ENCODE measurements at regions not wholly inside any gene's neighbourhood (a gene's known extent, or its start where the extent isn't known, plus 50 kb on each side); places are given as distances from the start of the nearest gene placed in this dataset.
"Not testable (repeated sequence)": the region's sequence is repeated elsewhere in the genome, so short reads cannot be mapped to it uniquely, and the experiment has no call there.

GRCh38 chr5:58199087-58199486 lies 260.8 kb downstream of the PLK2 start:
- no peak for DNase-seq (ENCODE audit: low spot score)

DNA sequence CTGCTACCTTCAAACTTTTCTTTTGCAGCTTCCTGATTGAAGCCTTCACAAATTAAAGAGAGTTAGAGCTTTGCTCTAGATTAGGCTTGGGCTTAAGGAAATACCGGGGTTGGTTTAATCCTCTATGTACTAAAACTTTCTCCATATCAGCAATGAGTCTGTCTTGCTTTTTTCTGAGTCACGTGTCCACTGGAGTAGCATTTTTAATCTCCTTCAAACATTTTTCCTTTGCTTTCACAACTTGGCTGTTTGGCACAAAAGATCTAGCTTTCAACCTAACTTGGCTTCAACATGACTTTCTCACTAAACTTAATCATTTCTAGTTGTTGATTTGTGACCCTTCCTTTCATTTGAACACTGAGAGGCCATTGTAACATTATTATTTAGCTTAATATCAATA lies 261.6 kb downstream of the PLK2 start:
- DNase-seq (ENCODE audit: low spot score): no peak

DNA sequence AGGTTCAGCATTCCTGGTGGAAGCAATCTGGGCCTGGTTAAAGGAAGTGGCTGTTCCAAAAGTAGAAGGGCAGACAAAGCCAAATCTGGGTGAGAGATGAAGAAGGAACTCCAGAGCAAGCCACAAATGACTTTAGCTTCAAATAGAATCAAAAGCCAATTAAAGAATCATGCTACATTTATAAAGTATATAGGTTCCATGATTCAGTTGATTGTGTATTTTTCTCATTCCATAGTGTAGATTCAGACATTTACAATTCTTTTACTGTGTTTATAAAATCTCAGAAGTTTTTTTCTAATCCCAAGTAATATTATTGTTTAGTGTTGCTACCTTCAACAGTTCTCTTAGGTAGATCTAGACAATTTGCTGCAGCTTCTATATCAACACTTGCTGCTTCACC lies 262.0 kb downstream of the PLK2 start:
- no peak for DNase-seq (ENCODE audit: low spot score)

DNA sequence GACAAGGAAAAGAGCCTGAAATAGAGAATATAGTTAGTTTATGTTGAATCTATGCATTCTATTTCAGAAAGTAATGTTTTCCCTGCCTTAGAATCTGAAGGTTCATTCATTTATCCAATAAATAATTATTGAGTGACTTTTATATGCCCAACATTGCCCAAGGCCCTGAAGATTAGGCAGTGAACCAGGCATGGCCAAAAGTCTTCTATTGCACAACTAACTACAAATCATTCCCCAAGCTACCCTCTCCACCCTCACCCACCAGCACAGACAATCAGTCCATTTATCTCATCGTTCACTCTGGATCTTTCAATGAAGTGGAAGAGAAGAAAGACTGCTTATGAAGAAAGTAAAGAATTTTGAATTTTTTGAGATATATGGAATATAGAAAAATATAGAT lies 268.4 kb downstream of the PLK2 start:
- DNase-seq (ENCODE audit: low spot score): no peak

- peak; percentile 60 for DNase-seq (ENCODE audit: low spot score)
These were observed 271.6 kb downstream of the PLK2 start for GRCh38 chr5:58188262-58188651.

DNA sequence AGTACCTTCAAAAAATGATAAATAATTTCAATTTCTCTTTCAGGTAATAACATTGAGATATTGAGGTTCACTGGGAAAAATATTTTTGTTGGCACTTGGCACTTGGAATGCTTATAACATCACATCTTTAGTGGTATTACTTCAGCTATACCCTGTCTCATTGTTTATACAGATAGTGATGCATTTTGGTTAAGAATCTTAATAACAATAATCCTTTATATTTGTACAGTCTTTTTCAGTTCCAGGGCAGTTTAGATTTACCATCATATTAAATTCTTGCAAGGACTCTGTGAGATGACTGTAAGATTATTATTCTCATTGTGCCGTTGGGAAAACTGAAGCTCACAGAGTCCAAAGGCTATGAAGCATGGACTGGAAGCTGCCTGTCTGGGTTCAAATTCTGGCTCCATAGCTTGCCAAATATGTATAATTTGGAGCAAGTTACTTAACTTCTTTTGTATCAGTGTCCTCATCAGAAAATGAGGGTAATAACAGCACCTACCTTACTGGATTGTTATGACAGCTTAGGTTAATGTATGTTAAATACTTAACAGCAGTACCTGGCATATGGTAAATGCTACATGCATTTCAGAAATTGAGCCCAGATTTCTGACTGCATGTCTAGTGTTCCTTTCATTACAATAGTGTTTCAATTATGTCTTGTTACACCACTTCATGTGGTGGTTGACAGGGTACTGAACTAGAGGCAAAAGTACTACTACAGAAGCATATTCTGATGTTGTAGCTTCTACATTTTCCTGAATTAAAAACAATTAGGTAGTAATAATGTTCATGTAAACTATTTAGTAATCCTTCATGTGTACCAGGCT lies 272.2 kb downstream of the PLK2 start:
- no peak for DNase-seq (ENCODE audit: low spot score)

- no peak for DNase-seq (ENCODE audit: low spot score)
These were observed 274.1 kb downstream of the PLK2 start for GRCh38 chr5:58185801-58186200.

DNA sequence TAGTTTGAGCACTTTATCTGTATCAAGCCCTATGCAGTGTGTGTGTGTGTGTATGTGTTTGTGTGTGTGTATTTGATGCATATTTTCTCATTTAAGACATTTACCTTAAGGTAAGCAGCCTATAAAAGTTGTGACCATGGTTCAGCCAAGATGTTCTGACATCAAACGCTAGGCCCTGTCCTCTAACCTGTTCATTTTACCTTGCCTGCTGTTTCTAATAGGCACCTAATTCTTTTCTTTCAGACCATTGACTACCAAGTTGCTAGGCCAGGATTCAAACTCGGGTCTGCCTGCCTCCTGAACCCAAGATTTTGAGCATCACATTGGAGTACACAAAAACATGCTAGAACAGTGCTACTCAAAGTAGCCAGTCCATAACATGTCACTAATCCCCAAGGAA lies 274.5 kb downstream of the PLK2 start:
- DNase-seq (ENCODE audit: low spot score): no peak

DNA sequence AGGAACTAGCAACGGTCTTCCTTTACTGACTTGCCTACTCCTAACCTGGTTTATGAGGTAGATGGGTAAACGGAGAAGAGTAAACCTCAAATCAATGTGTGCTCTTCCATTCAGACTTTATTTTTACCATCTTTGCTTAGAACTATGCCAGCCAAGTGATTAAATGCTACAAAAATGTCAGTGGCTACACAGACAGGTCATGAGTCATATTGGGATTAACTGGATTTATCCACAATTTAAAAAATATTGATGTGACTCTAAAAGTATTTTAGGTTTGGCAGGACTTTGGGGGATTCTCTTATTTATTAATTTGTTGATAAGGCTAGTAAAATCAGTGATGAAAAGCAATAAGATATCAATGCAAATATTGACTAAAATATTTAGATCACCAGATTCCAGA lies 275.0 kb downstream of the PLK2 start:
- no peak for DNase-seq (ENCODE audit: low spot score)

GRCh38 chr5:58183786-58184085 lies 276.1 kb downstream of the PLK2 start:
- no peak for DNase-seq (ENCODE audit: low spot score)

GRCh38 chr5:58183078-58183785 lies 276.7 kb downstream of the PLK2 start:
- DNase-seq (ENCODE audit: low spot score): no peak

GRCh38 chr5:58182287-58182841 lies 277.5 kb downstream of the PLK2 start:
- DNase-seq (ENCODE audit: low spot score): no peak

DNA sequence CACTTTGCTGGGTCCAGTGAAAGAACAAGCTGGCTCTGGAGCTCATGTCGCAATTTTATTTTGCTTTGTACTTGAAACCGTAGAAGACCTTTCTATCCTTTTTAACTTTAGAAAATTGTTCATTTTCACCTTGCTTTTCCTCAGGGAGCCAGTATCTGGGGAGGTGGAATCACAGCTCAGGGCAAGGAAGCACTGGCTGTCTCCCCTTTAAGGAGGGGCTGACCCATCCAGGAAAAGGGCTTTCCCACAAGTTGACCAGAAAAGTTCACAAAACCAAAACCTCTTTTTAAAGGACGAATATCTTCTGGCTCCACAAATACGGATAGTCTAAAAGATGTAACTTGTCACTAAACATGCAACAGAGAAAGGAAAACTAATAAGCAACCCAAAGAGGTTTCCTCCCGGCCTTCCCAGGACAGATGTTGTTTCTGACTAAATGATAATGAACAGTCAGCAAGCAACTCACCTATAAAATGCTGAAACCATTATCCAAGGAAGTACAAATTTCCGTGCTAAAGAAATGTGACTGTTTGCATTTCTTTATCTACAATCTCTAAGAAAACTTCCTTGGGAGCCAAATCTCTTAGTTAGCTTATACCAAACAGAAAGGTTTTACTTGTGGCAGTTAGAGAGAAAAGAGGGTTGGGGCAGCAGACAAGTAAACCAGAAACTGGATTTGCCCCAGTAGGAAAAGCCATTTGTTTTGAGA lies 278.2 kb downstream of the PLK2 start:
- DNase-seq (ENCODE audit: low spot score): no peak

- DNase-seq (ENCODE audit: low spot score): no peak
These were observed 286.9 kb downstream of the PLK2 start for GRCh38 chr5:58172946-58173345.

DNA sequence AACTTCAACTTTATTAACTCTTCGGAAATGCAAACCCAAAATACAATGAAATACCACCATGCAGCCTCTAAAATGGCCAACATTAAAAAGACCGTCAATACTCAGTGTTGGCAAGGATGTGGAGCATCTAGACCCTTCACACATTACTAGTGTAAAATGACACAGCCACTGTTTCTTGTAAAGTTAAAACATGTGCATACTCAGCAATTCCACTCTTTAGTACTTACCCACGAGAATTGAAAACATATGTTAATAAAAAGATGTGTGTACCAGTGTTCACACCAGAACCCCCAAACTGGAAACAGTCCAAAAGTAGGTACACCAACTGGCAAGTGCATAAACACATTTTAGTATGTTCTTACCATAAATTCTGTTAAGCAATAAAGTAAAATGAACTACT lies 294.7 kb downstream of the PLK2 start:
- DNase-seq (ENCODE audit: low spot score): no peak

- DNase-seq (ENCODE audit: low spot score): not testable (repeated sequence)
These were observed 298.0 kb downstream of the PLK2 start for GRCh38 chr5:58161889-58162288.

- DNase-seq (ENCODE audit: low spot score): no peak
These were observed 302.7 kb downstream of the PLK2 start for GRCh38 chr5:58156973-58157701.

- DNase-seq (ENCODE audit: low spot score): no peak
These were observed 303.5 kb downstream of the PLK2 start for GRCh38 chr5:58156361-58156760.

GRCh38 chr5:58153255-58153654 lies 306.6 kb downstream of the PLK2 start:
- no peak for DNase-seq (ENCODE audit: low spot score)

GRCh38 chr5:58151414-58151813 lies 308.5 kb downstream of the PLK2 start:
- DNase-seq (ENCODE audit: low spot score): no peak

GRCh38 chr5:58150926-58151325 lies 309.0 kb downstream of the PLK2 start:
- no peak for DNase-seq (ENCODE audit: low spot score)

DNA sequence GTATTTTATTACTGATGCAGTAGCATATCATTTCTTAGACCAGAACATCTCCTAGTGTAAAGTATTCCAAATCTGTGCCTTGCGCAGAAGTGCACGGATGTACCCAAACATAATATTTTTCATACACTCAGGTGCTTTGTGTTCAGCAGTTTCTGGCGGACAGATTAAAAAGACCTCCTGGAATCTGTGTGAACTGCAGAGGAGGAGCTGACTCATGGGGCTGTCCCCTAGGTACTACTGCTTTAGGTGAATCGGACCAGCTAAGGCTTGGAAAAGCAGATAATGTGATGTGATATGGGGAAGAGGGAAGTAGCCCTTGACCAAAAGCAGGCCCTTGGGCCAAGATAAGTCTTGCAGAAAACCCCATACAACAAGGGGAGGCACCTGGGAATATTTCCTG lies 310.1 kb downstream of the PLK2 start:
- peak; percentile 24 for DNase-seq (ENCODE audit: low spot score)

All from SW480 (cell line).